K562 (cell line): ENCODE measurements at regions not wholly inside any gene's neighbourhood (a gene's known extent, or its start where the extent isn't known, plus 50 kb on each side); places are given as distances from the start of the nearest gene placed in this dataset.
A peak's percentile ranks its signal among the peaks of the same experiment; 100 is the strongest.

Experiments
- ATAC-seq: fragments of 200-7000 bp; cut with Tn5 transposase; 3 replicates; pipeline ENCODE4 v1.9.1; 2020; ENCODE audit warnings: moderate library complexity
- BruUV-seq: library from RNA; stranded (reverse); fragments of 400-500 nt; replicated peaks from 2 replicates; lab custom pipeline; 2021; lab: Mats Ljungman, UMichigan
- CTCF ChIA-PET: fragments of 300-600 bp; formaldehyde crosslinking; extraction: SDS; loops from one replicate; lab custom pipeline; 2021; ENCODE audit warnings: low intra/inter-chr PET ratio; lab: Yijun Ruan, JAX
- POLR2A ChIA-PET: fragments of 300-600, 350-650 bp; sonication (Branson Sonifier 250); formaldehyde crosslinking; extraction: SDS; loops from one replicate; lab custom pipeline; 2021; ENCODE audit warnings: antibody characterized with exemption, inconsistent platforms; lab: Yijun Ruan, JAX
- DNase-seq, 4 experiments: peaks; one replicate each; pipeline versions ENCODE4 v3.0.0 to v3.0.0-alpha.2; 2011 to 2018; ENCODE audit warnings: low spot score in 3 of 4, mixed read lengths in 3 of 4; ENCODE audit errors: extremely low read depth in 1 of 4
- FAIRE-seq: peaks from 2 replicates; lab custom pipeline; 2011; peaks lifted over from hg19 to GRCh38; lab: Jason Lieb, UNC
- H2AFZ ChIP-seq: 2 replicates; pipeline ENCODE4 v1.6.0; 2011; ENCODE audit warnings: low read depth, low read length, control low read depth, inconsistent platforms
- H3K27ac ChIP-seq: fragments of 200-600 bp; 3 replicates; pipeline ENCODE4 v1.8.0; 2011; ENCODE audit warnings: low read depth, mild to moderate bottlenecking, control low read depth, inconsistent platforms, low read length, moderate library complexity, mixed read lengths; ENCODE audit errors: extremely low read depth
- H3K27me3 ChIP-seq, 2 experiments: fragments of 300-600 bp in 1 of 2; 2 replicates in 1 of 2; 3 replicates in 1 of 2; pipeline versions ENCODE4 v1.6.0 to v1.8.0; 2011; ENCODE audit warnings: inconsistent platforms in 2 of 2, low read length in 2 of 2, mild to moderate bottlenecking in 1 of 2, mixed read lengths in 1 of 2, moderate library complexity in 1 of 2; ENCODE audit not compliant: control insufficient read depth in 2 of 2, insufficient read depth in 2 of 2
- H3K36me3 ChIP-seq: fragments of 300-600 bp; 3 replicates; pipeline ENCODE4 v1.8.0; 2011; ENCODE audit warnings: mild to moderate bottlenecking, low read length, inconsistent platforms; ENCODE audit not compliant: control insufficient read depth, insufficient read depth
- H3K4me1 ChIP-seq, 2 experiments: fragments of 200-600 bp in 1 of 2; replicated peaks in 1 of 2; 2 replicates in 1 of 2; 3 replicates in 1 of 2; pipeline versions ENCODE4 v1.5.1 to v1.8.0; 2011; ENCODE audit warnings: inconsistent platforms in 2 of 2, low read length in 2 of 2, mild to moderate bottlenecking in 1 of 2, mixed read lengths in 1 of 2, moderate library complexity in 1 of 2; ENCODE audit not compliant: control insufficient read depth in 2 of 2, insufficient read depth in 2 of 2
- H3K4me2 ChIP-seq: 2 replicates; pipeline ENCODE4 v1.6.1; 2011; ENCODE audit warnings: low read length, control low read depth, inconsistent platforms, mixed read lengths; ENCODE audit not compliant: insufficient read depth
- H3K4me3 ChIP-seq: fragments of 200-600 bp; sonication (generic), shearing (Covaris generic); 2 replicates; pipeline ENCODE4 v1.5.1; 2016; ENCODE audit warnings: control low read depth, inconsistent platforms
- H3K79me2 ChIP-seq: fragments of 200-600 bp; 3 replicates; pipeline ENCODE4 v1.8.0; 2011; ENCODE audit warnings: low read length, inconsistent platforms; ENCODE audit not compliant: control insufficient read depth, insufficient read depth
- H3K9ac ChIP-seq, 2 experiments: 2 replicates each; pipeline versions ENCODE4 v1.6.0 to v1.6.1; 2011; ENCODE audit warnings: low read depth in 2 of 2, low read length in 2 of 2, control low read depth in 1 of 2, inconsistent platforms in 1 of 2, mild to moderate bottlenecking in 1 of 2, mixed read lengths in 1 of 2; ENCODE audit not compliant: insufficient read depth in 1 of 2
- H3K9me1 ChIP-seq: one replicate; pipeline ENCODE4 v1.6.0; 2011; ENCODE audit warnings: inconsistent platforms, mild to moderate bottlenecking, low read length, moderate library complexity; ENCODE audit not compliant: control insufficient read depth, insufficient read depth
- H3K9me3 ChIP-seq: replicated peaks from 2 replicates; pipeline ENCODE4 v1.5.1; 2011; ENCODE audit warnings: low read depth, low read length, inconsistent platforms; ENCODE audit not compliant: control insufficient read depth, insufficient read depth
- H4K20me1 ChIP-seq: replicated peaks from 2 replicates; pipeline ENCODE4 v1.6.1; 2011; ENCODE audit warnings: low read length, inconsistent platforms, mixed read lengths; ENCODE audit not compliant: control insufficient read depth, insufficient read depth
- ARID2 ChIP-seq: fragments of 450-650 bp; IDR thresholded peaks from 2 replicates; pipeline ENCODE4 v1.6.1; 2017; ENCODE audit warnings: antibody characterized with exemption, mild to moderate bottlenecking
- BCL6 ChIP-seq: fragments of 250-450 bp; sonication (Bioruptor Pico); IDR thresholded peaks from 2 replicates; pipeline ENCODE4 v1.4.0; 2020
- GATA2 ChIP-seq: sonication (generic); formaldehyde crosslinking; IDR thresholded peaks from 2 replicates; pipeline ENCODE4 v1.4.0; 2020; ENCODE audit warnings: mild to moderate bottlenecking, missing genetic modification reagents
- MEIS2 ChIP-seq: fragments of 450-650 bp; IDR thresholded peaks from 2 replicates; pipeline ENCODE4 v1.6.1; 2014; ENCODE audit warnings: mild to moderate bottlenecking; ENCODE audit not compliant: partially characterized antibody
- POLR2AphosphoS5 ChIP-seq: IDR thresholded peaks from 2 replicates; pipeline ENCODE4 v1.6.1; 2011; ENCODE audit warnings: mild to moderate bottlenecking, low read depth, low read length, moderate library complexity; ENCODE audit not compliant: control insufficient read depth, insufficient read depth
- RNF2 ChIP-seq: sonication (generic); IDR thresholded peaks from 2 replicates; pipeline ENCODE4 v1.6.1; 2016
- SREBF2 ChIP-seq: sonication (generic); formaldehyde crosslinking; IDR thresholded peaks from 2 replicates; pipeline ENCODE4 v1.4.0; 2020; ENCODE audit warnings: mild to moderate bottlenecking, missing genetic modification reagents
- WGBS: fragments of 100-300 bp; shearing (Covaris generic); methylation state at CpG from one replicate; pipeline ENCODE4 v1.1.6; 2016; ENCODE audit warnings: low coverage, mixed read lengths; ENCODE audit not compliant: insufficient coverage; ENCODE audit errors: missing lambda C conversion rate; 5-methylcytosine and 5-hydroxymethylcytosine counted together
- in situ Hi-C: fragments of 300-500 bp; cut with MboI; formaldehyde crosslinking; loops from 4 replicates; pipeline ENCODE4 v1.15.0; 2018; ENCODE audit warnings: inconsistent platforms, mixed read lengths
- intact Hi-C: fragments of 100-400 bp; cut with micrococcal nuclease; formaldehyde crosslinking; loops from 2 replicates; pipeline ENCODE4 v1.14.2; 2022
- TF ChIP-seq, protein P1 (sequence below), 2 experiments: IDR thresholded peaks in 1 of 2; conservative IDR thresholded peaks in 1 of 2; 2 replicates each; pipeline ENCODE4 v1.6.1; 2016; ENCODE audit warnings: low read depth in 2 of 2, mild to moderate bottlenecking in 1 of 2, missing compliant biosample characterization in 1 of 2, missing genetic modification characterization in 1 of 2, moderate library complexity in 1 of 2
- TF ChIP-seq, protein P2 (sequence below): fragments of 250-450 bp; sonication (Bioruptor Pico); IDR thresholded peaks from 2 replicates; pipeline ENCODE4 v1.8.0; 2022; ENCODE audit warnings: inconsistent platforms, mild to moderate bottlenecking, moderate library complexity, borderline replicate concordance
- TF ChIP-seq, protein P3 (sequence below), 2 experiments: IDR thresholded peaks; 2 replicates each; pipeline ENCODE4 v1.6.1; 2011; ENCODE audit warnings: borderline replicate concordance in 1 of 2, control low read depth in 1 of 2, low read depth in 1 of 2, low read length in 1 of 2, mild to moderate bottlenecking in 1 of 2, mixed read lengths in 1 of 2, moderate library complexity in 1 of 2; ENCODE audit not compliant: insufficient read depth in 1 of 2, insufficient read length in 1 of 2, poor library complexity in 1 of 2, severe bottlenecking in 1 of 2; ENCODE audit errors: extremely low read depth in 1 of 2
- TF ChIP-seq, protein P4 (sequence below): sonication (generic); formaldehyde crosslinking; IDR thresholded peaks from 2 replicates; pipeline ENCODE4 v1.8.1; 2022; ENCODE audit warnings: missing genetic modification reagents
- TF ChIP-seq, protein P5 (sequence below): fragments of 250-450 bp; sonication (Bioruptor Pico); IDR thresholded peaks from 2 replicates; pipeline ENCODE4 v1.4.0; 2020; ENCODE audit warnings: mild to moderate bottlenecking, moderate library complexity, borderline replicate concordance

DNA sequence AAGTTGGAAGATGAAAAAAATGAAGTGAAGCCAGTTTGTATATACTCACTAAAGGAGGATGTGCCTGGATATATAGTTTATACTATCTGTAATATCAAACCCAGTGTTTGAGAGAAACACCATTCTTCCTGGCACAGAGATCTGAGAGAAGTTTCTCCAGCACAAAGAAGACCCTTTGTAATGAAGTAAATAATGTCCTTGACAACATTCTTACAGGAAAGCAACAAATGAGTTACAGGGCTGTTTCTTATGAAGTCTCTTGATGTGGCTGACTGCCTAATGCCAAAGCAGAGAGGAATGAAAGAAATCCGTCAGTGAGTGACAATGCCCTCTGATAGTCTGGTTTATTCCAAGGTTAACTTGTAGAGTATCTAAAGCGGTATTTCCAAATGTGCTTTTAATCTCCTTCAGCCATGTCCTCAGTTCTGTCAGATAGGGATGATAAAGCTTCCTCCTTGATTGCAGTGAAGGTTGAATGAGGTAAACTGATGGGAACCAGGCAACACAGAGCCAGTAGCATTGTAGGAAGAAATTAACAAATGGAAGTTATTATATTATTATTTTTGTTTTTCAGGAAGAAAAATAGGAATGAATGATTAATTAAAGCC is 123.1 kb upstream of the ZNF608 start:
- H3K36me3 ChIP-seq = no peaks in the 10 kb centered on the region
- no TSS peak for BruUV-seq
- no peaks in the 10 kb centered on the region for H4K20me1 ChIP-seq
- intact Hi-C loops (no loop called here), in situ Hi-C loops (no loop called here)
- no peaks in the 10 kb centered on the region for H3K9me1 ChIP-seq
- H3K27me3 ChIP-seq = no peaks in the 10 kb centered on the region
- ChIA-PET CTCF (no interaction called here), POLR2A (no interaction called here)
- H3K79me2 ChIP-seq = no peaks in the 10 kb centered on the region
- no peak overlapping the region for H3K4me2 ChIP-seq
- no peak overlapping the region for H3K27ac ChIP-seq
- no peak overlapping the region for H3K9ac ChIP-seq
- no peaks in the 10 kb centered on the region for H3K9me3 ChIP-seq
- DNase-seq = no peak
- H2AFZ ChIP-seq = no peak overlapping the region
- 8% methylated on average over 2 of the region's 2 CpGs for WGBS
- FAIRE-seq = no peak
- H3K4me1 ChIP-seq = no peaks in the 10 kb centered on the region
- no peak for ATAC-seq
- no peak overlapping the region for H3K4me3 ChIP-seq
- TF ChIP-seq BCL6 (CRISPR knock-in tag) = no peak
- TF ChIP-seq, protein P1, sequence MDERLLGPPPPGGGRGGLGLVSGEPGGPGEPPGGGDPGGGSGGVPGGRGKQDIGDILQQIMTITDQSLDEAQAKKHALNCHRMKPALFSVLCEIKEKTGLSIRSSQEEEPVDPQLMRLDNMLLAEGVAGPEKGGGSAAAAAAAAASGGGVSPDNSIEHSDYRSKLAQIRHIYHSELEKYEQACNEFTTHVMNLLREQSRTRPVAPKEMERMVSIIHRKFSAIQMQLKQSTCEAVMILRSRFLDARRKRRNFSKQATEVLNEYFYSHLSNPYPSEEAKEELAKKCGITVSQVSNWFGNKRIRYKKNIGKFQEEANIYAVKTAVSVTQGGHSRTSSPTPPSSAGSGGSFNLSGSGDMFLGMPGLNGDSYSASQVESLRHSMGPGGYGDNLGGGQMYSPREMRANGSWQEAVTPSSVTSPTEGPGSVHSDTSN (CRISPR knock-in tag; IDR thresholded peaks at IDR 0.05; ENCODE audit: low read depth) = no peak
- TF ChIP-seq, protein P1 (tag; conservative IDR thresholded peaks at IDR 0.05; ENCODE audit: low read depth) = 0 out of 2 replicates have a peak, but pooled peaks have one; percentile 21
- TF ChIP-seq GATA2 (CRISPR knock-in tag) = no peak
- TF ChIP-seq, protein P2, sequence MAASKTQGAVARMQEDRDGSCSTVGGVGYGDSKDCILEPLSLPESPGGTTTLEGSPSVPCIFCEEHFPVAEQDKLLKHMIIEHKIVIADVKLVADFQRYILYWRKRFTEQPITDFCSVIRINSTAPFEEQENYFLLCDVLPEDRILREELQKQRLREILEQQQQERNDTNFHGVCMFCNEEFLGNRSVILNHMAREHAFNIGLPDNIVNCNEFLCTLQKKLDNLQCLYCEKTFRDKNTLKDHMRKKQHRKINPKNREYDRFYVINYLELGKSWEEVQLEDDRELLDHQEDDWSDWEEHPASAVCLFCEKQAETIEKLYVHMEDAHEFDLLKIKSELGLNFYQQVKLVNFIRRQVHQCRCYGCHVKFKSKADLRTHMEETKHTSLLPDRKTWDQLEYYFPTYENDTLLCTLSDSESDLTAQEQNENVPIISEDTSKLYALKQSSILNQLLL (CRISPR knock-in tag) = no peak
- no peak for TF ChIP-seq SREBF2
- no peak for TF ChIP-seq ARID2
- no peak for TF ChIP-seq POLR2AphosphoS5
- TF ChIP-seq RNF2 = no peak
- TF ChIP-seq, protein P3, sequence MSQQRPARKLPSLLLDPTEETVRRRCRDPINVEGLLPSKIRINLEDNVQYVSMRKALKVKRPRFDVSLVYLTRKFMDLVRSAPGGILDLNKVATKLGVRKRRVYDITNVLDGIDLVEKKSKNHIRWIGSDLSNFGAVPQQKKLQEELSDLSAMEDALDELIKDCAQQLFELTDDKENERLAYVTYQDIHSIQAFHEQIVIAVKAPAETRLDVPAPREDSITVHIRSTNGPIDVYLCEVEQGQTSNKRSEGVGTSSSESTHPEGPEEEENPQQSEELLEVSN (IDR thresholded peaks at IDR 0.05; ENCODE audit: borderline replicate concordance in 1 of 2, extremely low read depth in 1 of 2, insufficient read depth in 1 of 2, insufficient read length in 1 of 2, low read depth in 1 of 2, low read length in 1 of 2, poor library complexity in 1 of 2, severe bottlenecking in 1 of 2) = no peak
- TF ChIP-seq, protein P4, sequence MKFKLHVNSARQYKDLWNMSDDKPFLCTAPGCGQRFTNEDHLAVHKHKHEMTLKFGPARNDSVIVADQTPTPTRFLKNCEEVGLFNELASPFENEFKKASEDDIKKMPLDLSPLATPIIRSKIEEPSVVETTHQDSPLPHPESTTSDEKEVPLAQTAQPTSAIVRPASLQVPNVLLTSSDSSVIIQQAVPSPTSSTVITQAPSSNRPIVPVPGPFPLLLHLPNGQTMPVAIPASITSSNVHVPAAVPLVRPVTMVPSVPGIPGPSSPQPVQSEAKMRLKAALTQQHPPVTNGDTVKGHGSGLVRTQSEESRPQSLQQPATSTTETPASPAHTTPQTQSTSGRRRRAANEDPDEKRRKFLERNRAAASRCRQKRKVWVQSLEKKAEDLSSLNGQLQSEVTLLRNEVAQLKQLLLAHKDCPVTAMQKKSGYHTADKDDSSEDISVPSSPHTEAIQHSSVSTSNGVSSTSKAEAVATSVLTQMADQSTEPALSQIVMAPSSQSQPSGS (CRISPR knock-in tag) = no peak
- peak; percentile 36 for TF ChIP-seq MEIS2
- TF ChIP-seq, protein P5, sequence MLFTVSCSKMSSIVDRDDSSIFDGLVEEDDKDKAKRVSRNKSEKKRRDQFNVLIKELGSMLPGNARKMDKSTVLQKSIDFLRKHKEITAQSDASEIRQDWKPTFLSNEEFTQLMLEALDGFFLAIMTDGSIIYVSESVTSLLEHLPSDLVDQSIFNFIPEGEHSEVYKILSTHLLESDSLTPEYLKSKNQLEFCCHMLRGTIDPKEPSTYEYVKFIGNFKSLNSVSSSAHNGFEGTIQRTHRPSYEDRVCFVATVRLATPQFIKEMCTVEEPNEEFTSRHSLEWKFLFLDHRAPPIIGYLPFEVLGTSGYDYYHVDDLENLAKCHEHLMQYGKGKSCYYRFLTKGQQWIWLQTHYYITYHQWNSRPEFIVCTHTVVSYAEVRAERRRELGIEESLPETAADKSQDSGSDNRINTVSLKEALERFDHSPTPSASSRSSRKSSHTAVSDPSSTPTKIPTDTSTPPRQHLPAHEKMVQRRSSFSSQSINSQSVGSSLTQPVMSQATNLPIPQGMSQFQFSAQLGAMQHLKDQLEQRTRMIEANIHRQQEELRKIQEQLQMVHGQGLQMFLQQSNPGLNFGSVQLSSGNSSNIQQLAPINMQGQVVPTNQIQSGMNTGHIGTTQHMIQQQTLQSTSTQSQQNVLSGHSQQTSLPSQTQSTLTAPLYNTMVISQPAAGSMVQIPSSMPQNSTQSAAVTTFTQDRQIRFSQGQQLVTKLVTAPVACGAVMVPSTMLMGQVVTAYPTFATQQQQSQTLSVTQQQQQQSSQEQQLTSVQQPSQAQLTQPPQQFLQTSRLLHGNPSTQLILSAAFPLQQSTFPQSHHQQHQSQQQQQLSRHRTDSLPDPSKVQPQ (CRISPR knock-in tag) = no peak
